Uterus (tissue), 2 donors: ENCODE measurements at regions not wholly inside any gene's neighbourhood (a gene's known extent, or its start where the extent isn't known, plus 50 kb on each side); places are given as distances from the start of the nearest gene placed in this dataset.

Experiments
- CTCF ChIP-seq, 4 experiments: fragments of 200-600 bp in 2 of 4; fragments of 450-650 bp in 2 of 4; sonication (generic) in 2 of 4; IDR thresholded peaks; one replicate each; pipeline ENCODE4 v1.5.1; 2016 to 2019; ENCODE audit warnings: antibody characterized with exemption in 4 of 4, mild to moderate bottlenecking in 2 of 4, moderate library complexity in 1 of 4
- POLR2A ChIP-seq, 2 donors: fragments of 450-650 bp; IDR thresholded peaks; one replicate each; pipeline ENCODE4 v1.6.1; 2016; ENCODE audit warnings: antibody characterized with exemption in 2 of 2, mild to moderate bottlenecking in 1 of 2, moderate library complexity in 1 of 2

DNA sequence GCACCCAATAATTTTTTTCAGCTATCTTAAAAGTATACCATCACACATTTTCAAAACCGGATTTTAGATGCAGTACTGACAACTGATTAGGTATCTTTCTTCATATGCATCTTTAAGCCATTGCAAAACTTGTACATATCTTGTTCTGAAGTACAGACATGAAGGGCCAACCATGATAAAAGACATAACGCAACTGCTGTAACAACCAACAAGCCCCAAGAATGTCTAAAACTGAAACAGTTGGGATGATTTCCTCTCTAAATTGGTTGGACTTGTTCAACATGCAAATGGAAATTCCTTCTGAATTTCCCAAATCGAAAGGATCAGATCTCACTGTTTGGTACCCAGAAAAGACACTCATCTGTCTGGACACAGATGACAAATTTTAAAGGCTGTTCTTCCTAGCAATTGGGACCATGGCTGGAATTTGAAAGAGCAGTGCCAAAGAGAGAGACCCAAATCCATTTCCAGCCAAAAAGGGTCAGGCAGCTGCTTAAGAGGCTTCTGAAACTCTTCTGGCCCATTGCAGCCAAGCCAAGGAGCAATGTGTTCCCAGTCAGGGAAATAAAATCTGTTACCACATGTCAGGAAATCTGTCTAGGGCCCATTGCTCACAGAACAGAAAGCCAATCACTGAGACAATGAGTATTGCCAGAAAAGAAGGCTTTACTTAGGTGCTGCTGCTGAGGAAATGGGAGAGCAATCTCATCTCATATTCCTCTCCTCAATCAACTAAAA lies 1122.4 kb upstream of the USP15 start:
- TF ChIP-seq POLR2A (IDR thresholded peaks at IDR 0.05): no peak
- no peak for TF ChIP-seq CTCF (IDR thresholded peaks at IDR 0.05)
